WTC11 (cell line): ENCODE measurements at regions not wholly inside any gene's neighbourhood (a gene's known extent, or its start where the extent isn't known, plus 50 kb on each side); places are given as distances from the start of the nearest gene placed in this dataset.

Experiments
- CREM ChIP-seq: sonication (generic); formaldehyde crosslinking; IDR thresholded peaks from 2 replicates; pipeline ENCODE4 v1.8.1; 2022; ENCODE audit warnings: mild to moderate bottlenecking, missing genetic modification reagents, moderate library complexity
- JUN ChIP-seq: sonication (generic); formaldehyde crosslinking; IDR thresholded peaks from 2 replicates; pipeline ENCODE4 v1.8.0; 2023; ENCODE audit warnings: mild to moderate bottlenecking, missing genetic modification reagents
- NFE2L1 ChIP-seq: sonication (generic); formaldehyde crosslinking; IDR thresholded peaks from 2 replicates; pipeline ENCODE4 v1.8.1; 2023; ENCODE audit warnings: missing genetic modification reagents
- TCF7 ChIP-seq: sonication (generic); formaldehyde crosslinking; IDR thresholded peaks from 2 replicates; pipeline ENCODE4 v1.8.0; 2022; ENCODE audit warnings: mild to moderate bottlenecking, low read depth, missing genetic modification reagents, moderate library complexity
- ZNF232 ChIP-seq: sonication (generic); formaldehyde crosslinking; IDR thresholded peaks from 2 replicates; pipeline ENCODE4 v1.8.0; 2022; ENCODE audit warnings: mild to moderate bottlenecking, missing genetic modification reagents
- ZNF263 ChIP-seq: sonication (generic); formaldehyde crosslinking; IDR thresholded peaks from 2 replicates; pipeline ENCODE4 v1.8.1; 2022; ENCODE audit warnings: low read depth, mild to moderate bottlenecking, moderate library complexity, missing genetic modification reagents
- ZNF317 ChIP-seq: sonication (generic); formaldehyde crosslinking; IDR thresholded peaks from 2 replicates; pipeline ENCODE4 v1.8.1; 2023; ENCODE audit warnings: low read depth, mild to moderate bottlenecking, moderate library complexity, missing genetic modification reagents, borderline replicate concordance
- TF ChIP-seq, protein P1 (sequence below): fragments of 200-600 bp; IDR thresholded peaks from 2 replicates; pipeline ENCODE4 v1.8.0; 2022; ENCODE audit warnings: antibody characterized with exemption
- TF ChIP-seq, protein P2 (sequence below): sonication (generic); formaldehyde crosslinking; IDR thresholded peaks from 2 replicates; pipeline ENCODE4 v1.8.0; 2022; ENCODE audit warnings: mild to moderate bottlenecking, missing genetic modification reagents
- TF ChIP-seq, protein P3 (sequence below): sonication (generic); formaldehyde crosslinking; IDR thresholded peaks from 2 replicates; pipeline ENCODE4 v1.8.0; 2022; ENCODE audit warnings: mild to moderate bottlenecking, missing genetic modification reagents
- TF ChIP-seq, protein P4 (sequence below): fragments of 250-450 bp; sonication (Bioruptor Pico); IDR thresholded peaks from 2 replicates; pipeline ENCODE4 v1.9.0; 2021; ENCODE audit warnings: moderate library complexity, mild to moderate bottlenecking, inconsistent platforms, borderline replicate concordance
- TF ChIP-seq, protein P5 (sequence below): sonication (generic); formaldehyde crosslinking; IDR thresholded peaks from 2 replicates; pipeline ENCODE4 v1.8.0; 2022; ENCODE audit warnings: mild to moderate bottlenecking, missing genetic modification reagents

DNA sequence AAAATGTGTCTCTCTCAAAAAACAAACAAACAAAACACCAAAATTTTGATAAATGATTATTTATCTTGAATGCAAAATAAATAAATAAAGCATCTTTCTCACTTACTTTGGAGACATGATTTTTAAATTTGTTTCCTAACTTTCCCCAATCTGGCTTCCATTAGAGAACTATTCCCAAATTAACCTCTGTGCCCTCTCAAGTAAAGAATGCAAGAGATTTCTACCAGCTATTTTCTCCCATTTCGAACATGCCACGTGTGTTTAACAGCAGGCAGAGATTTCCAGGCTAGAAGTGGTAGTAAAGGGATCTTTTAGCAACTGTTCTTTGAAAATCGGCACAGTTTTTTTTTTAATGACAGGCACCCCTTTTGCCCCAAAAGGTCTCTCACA lies 269.1 kb downstream of the SHQ1 start:
- no peak for TF ChIP-seq TCF7 (CRISPR knock-in tag)
- TF ChIP-seq, protein P1, sequence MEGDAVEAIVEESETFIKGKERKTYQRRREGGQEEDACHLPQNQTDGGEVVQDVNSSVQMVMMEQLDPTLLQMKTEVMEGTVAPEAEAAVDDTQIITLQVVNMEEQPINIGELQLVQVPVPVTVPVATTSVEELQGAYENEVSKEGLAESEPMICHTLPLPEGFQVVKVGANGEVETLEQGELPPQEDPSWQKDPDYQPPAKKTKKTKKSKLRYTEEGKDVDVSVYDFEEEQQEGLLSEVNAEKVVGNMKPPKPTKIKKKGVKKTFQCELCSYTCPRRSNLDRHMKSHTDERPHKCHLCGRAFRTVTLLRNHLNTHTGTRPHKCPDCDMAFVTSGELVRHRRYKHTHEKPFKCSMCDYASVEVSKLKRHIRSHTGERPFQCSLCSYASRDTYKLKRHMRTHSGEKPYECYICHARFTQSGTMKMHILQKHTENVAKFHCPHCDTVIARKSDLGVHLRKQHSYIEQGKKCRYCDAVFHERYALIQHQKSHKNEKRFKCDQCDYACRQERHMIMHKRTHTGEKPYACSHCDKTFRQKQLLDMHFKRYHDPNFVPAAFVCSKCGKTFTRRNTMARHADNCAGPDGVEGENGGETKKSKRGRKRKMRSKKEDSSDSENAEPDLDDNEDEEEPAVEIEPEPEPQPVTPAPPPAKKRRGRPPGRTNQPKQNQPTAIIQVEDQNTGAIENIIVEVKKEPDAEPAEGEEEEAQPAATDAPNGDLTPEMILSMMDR, result no peak
- no peak for TF ChIP-seq ZNF263
- TF ChIP-seq, protein P2, sequence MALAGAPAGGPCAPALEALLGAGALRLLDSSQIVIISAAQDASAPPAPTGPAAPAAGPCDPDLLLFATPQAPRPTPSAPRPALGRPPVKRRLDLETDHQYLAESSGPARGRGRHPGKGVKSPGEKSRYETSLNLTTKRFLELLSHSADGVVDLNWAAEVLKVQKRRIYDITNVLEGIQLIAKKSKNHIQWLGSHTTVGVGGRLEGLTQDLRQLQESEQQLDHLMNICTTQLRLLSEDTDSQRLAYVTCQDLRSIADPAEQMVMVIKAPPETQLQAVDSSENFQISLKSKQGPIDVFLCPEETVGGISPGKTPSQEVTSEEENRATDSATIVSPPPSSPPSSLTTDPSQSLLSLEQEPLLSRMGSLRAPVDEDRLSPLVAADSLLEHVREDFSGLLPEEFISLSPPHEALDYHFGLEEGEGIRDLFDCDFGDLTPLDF (CRISPR knock-in tag), result no peak
- no peak for TF ChIP-seq JUN
- TF ChIP-seq, protein P3, sequence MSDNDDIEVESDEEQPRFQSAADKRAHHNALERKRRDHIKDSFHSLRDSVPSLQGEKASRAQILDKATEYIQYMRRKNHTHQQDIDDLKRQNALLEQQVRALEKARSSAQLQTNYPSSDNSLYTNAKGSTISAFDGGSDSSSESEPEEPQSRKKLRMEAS (CRISPR knock-in tag), result no peak
- TF ChIP-seq ZNF317 (CRISPR knock-in tag), result no peak
- TF ChIP-seq, protein P4, sequence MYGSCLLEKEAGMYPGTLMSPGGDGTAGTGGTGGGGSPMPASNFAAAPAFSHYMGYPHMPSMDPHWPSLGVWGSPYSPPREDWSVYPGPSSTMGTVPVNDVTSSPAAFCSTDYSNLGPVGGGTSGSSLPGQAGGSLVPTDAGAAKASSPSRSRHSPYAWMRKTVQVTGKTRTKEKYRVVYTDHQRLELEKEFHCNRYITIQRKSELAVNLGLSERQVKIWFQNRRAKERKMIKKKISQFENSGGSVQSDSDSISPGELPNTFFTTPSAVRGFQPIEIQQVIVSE (CRISPR knock-in tag), result no peak
- TF ChIP-seq NFE2L1 (CRISPR knock-in tag), result no peak
- TF ChIP-seq ZNF232 (CRISPR knock-in tag), result no peak
- TF ChIP-seq, protein P5, sequence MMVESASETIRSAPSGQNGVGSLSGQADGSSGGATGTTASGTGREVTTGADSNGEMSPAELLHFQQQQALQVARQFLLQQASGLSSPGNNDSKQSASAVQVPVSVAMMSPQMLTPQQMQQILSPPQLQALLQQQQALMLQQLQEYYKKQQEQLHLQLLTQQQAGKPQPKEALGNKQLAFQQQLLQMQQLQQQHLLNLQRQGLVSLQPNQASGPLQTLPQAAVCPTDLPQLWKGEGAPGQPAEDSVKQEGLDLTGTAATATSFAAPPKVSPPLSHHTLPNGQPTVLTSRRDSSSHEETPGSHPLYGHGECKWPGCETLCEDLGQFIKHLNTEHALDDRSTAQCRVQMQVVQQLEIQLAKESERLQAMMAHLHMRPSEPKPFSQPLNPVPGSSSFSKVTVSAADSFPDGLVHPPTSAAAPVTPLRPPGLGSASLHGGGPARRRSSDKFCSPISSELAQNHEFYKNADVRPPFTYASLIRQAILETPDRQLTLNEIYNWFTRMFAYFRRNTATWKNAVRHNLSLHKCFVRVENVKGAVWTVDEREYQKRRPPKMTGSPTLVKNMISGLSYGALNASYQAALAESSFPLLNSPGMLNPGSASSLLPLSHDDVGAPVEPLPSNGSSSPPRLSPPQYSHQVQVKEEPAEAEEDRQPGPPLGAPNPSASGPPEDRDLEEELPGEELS, result no peak
- no peak for TF ChIP-seq CREM (CRISPR knock-in tag)
